ENCODE measurements at regions not wholly inside any gene's neighbourhood (a gene's known extent, or its start where the extent isn't known, plus 50 kb on each side); places are given as distances from the start of the nearest gene placed in this dataset.

DNA sequence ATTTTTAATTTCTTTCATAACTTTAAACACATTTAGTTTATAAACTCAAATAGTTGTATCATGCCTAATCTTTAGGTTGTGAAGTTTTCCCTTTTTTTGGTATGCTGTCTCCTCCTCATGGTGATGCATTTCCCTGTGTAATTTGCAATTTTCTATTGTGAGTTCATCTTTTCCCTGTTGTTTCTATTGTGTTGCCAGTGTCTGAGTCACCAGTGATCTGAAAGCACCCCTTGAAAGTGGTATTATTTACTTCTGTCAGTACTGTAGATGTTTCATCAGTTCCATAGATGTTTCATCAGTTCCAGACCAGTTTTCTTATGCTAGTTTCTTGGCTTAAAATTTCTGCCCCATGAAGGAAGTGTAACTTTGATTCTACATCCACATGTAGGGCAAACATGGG lies 80.6 kb downstream of the OXSM start:
- ChIA-PET POLR2A (no interaction called here), CTCF (interaction anchor here (1.0 kb wide), 1 partner anchor 13 kb away, joined by 3 read pairs; no protein-coding TSS in a partner anchor)
- Histone ChIP-seq H3K36me3 (ENCODE audit: control insufficient read depth in 2 of 3, insufficient read depth in 3 of 3, low read length in 3 of 3) (no peaks in the 10 kb centered on the region), H3K4me3 (ENCODE audit: low read length) (no peak overlapping the region), H3K27ac (ENCODE audit: low read depth, low read length) (no peak overlapping the region), H3K9me3 (ENCODE audit: control insufficient read depth in 2 of 3, low read length in 3 of 3) (no peaks in the 10 kb centered on the region), H3K4me1 (ENCODE audit: control insufficient read depth in 2 of 2, insufficient read depth in 2 of 2, low read length in 2 of 2) (no peaks in the 10 kb centered on the region), H3K27me3 (ENCODE audit: control insufficient read depth in 2 of 2, insufficient read depth in 2 of 2, low read length in 2 of 2) (no peaks in the 10 kb centered on the region)
- peaks cover 0 to 4% (median 3%) of the 10 kb centered on the region in 5 donors for H3K36me3 Mint-ChIP-seq
- peaks cover 0 to 2% (median 0%) of the 10 kb centered on the region in 7 donors for H3K4me1 Mint-ChIP-seq
- H3K27me3 Mint-ChIP-seq: peaks cover 0 to 4% (median 0%) of the 10 kb centered on the region in 5 donors
- peaks cover 0 to 12% (median 0%) of the 10 kb centered on the region in 11 donors for H3K9me3 Mint-ChIP-seq
- intact Hi-C loops (cut with micrococcal nuclease): no loop called here
- DNase-seq (no peak), ATAC-seq (no peak)
- H3K27ac Mint-ChIP-seq: no peak overlapping the region
- no peak overlapping the region for H3K4me3 Mint-ChIP-seq

DNA sequence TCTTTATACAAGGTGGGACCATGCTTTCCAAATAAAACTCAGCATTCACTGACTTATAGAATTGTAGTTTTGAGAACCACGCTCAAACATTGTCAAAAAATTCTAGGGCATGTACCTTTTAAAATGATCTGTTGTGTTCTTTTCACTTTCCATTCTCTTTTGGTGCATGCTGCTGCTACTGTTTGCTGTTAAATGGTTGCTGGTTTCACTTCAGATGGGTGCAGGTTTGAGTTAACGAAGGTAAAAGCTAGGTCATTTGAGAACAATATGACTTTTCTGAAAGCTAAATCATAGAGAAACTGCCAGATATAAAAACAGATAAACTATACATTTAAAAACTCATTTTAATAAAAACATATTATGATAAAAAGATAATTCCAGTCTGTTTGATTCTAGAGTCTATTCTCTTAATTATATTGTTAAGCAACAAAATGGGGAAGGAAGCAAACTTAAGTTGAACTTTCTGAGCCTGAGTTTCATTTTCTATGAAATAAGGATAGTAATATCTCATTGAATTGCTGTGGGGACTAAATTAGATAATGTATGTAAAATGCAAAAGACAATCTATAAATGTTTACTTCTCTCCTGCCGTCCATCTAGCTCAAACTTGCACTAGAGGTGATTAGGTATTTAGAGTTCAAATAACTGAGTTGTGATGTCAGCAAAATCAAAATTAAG lies 82.4 kb downstream of the OXSM start:
- Mint-ChIP-seq H3K4me1 (peaks cover 0 to 2% (median 0%) of the 10 kb centered on the region in 7 donors), H3K4me3 (no peak overlapping the region), H3K27ac (no peak overlapping the region), H3K27me3 (peaks cover 0 to 8% (median 0%) of the 10 kb centered on the region in 5 donors), H3K9me3 (peaks cover 0 to 12% (median 0%) of the 10 kb centered on the region in 11 donors), H3K36me3 (peaks cover 0 to 4% (median 3%) of the 10 kb centered on the region in 5 donors)
- intact Hi-C loops (cut with micrococcal nuclease): no loop called here
- no peak overlapping the region for H3K4me3 ChIP-seq (ENCODE audit: low read length)
- no peak for DNase-seq
- no peak overlapping the region for H3K27ac ChIP-seq (ENCODE audit: low read depth, low read length)
- ChIA-PET POLR2A (no interaction called here), CTCF (no interaction called here)
- no peaks in the 10 kb centered on the region for H3K4me1 ChIP-seq (ENCODE audit: control insufficient read depth in 2 of 2, insufficient read depth in 2 of 2, low read length in 2 of 2)
- ATAC-seq: no peak
- no peaks in the 10 kb centered on the region for H3K36me3 ChIP-seq (ENCODE audit: control insufficient read depth in 2 of 3, insufficient read depth in 3 of 3, low read length in 3 of 3)
- H3K27me3 ChIP-seq (ENCODE audit: control insufficient read depth in 2 of 2, insufficient read depth in 2 of 2, low read length in 2 of 2): no peaks in the 10 kb centered on the region
- H3K9me3 ChIP-seq (ENCODE audit: control insufficient read depth in 2 of 3, low read length in 3 of 3): no peaks in the 10 kb centered on the region

DNA sequence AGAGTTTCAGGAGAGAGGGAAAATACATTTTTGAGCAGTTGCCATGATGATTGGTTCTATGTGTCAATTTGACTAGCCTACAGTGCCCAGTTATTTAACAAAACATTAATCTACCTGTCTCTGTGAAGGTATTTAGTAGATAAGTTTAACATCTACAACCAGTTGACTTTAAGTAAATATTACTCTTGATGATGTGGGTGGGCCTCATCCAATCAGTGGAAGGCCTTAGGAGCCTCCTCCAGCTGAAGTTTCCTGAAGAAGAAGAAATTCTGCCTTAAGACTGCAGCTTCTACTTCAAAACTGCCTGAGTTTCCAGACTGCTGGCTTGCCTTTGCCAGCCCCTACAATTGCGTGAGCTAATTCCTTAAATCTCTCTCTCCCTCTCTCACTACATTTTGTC lies 93.6 kb downstream of the OXSM start:
- intact Hi-C loops (cut with micrococcal nuclease): no loop called here
- Mint-ChIP-seq H3K4me3 (no peak overlapping the region), H3K36me3 (no peaks in the 10 kb centered on the region), H3K4me1 (no peaks in the 10 kb centered on the region), H3K27ac (no peak overlapping the region), H3K9me3 (peaks cover 0 to 4% (median 0%) of the 10 kb centered on the region in 11 donors), H3K27me3 (peaks cover 0 to 17% (median 0%) of the 10 kb centered on the region in 5 donors)
- no peak overlapping the region for H3K27ac ChIP-seq (ENCODE audit: low read depth, low read length)
- no peak overlapping the region for H3K4me3 ChIP-seq (ENCODE audit: low read length)
- POLR2A ChIA-PET: no interaction called here
- DNase-seq: no peak
- H3K9me3 ChIP-seq (ENCODE audit: control insufficient read depth in 2 of 3, low read length in 3 of 3): no peaks in the 10 kb centered on the region
- no peak for ATAC-seq
- CTCF ChIA-PET: no interaction called here
- no peaks in the 10 kb centered on the region for H3K4me1 ChIP-seq (ENCODE audit: control insufficient read depth in 2 of 2, insufficient read depth in 2 of 2, low read length in 2 of 2)
- no peaks in the 10 kb centered on the region for H3K36me3 ChIP-seq (ENCODE audit: control insufficient read depth in 2 of 3, insufficient read depth in 3 of 3, low read length in 3 of 3)
- H3K27me3 ChIP-seq (ENCODE audit: control insufficient read depth in 2 of 2, insufficient read depth in 2 of 2, low read length in 2 of 2): no peaks in the 10 kb centered on the region

DNA sequence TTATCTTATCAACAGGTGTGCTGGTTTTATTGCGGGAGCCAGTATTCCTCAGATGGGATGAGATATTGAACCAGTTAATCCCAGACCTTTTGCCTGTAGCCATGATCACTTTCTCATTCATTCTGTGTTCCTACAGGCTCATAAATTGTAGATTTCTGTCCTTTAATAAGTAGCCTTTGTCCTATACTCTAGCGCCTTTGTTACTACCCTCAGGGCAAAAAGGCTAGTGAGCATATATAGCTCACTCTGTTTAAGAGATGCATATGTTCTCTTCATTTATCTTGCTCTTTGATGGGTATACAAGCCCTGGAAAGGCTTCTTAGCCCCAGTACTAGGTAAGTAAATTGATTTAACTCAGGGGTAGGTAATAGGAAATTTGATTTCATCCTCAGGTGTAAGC lies 95.1 kb downstream of the OXSM start:
- DNase-seq: no peak
- no peaks in the 10 kb centered on the region for H3K36me3 ChIP-seq (ENCODE audit: control insufficient read depth in 2 of 3, insufficient read depth in 3 of 3, low read length in 3 of 3)
- H3K27me3 Mint-ChIP-seq: peaks cover 0 to 17% (median 0%) of the 10 kb centered on the region in 5 donors
- no peaks in the 10 kb centered on the region for H3K27me3 ChIP-seq (ENCODE audit: control insufficient read depth in 2 of 2, insufficient read depth in 2 of 2, low read length in 2 of 2)
- no peak for ATAC-seq
- peaks cover 0 to 4% (median 0%) of the 10 kb centered on the region in 11 donors for H3K9me3 Mint-ChIP-seq
- intact Hi-C loops (cut with micrococcal nuclease): no loop called here
- H3K27ac ChIP-seq (ENCODE audit: low read depth, low read length): no peak overlapping the region
- H3K4me3 ChIP-seq (ENCODE audit: low read length): no peak overlapping the region
- H3K4me1 ChIP-seq (ENCODE audit: control insufficient read depth in 2 of 2, insufficient read depth in 2 of 2, low read length in 2 of 2): no peaks in the 10 kb centered on the region
- ChIA-PET POLR2A (no interaction called here), CTCF (no interaction called here)
- no peak overlapping the region for H3K27ac Mint-ChIP-seq
- H3K4me3 Mint-ChIP-seq: no peak overlapping the region
- no peaks in the 10 kb centered on the region for H3K4me1 Mint-ChIP-seq
- H3K36me3 Mint-ChIP-seq: no peaks in the 10 kb centered on the region
- H3K9me3 ChIP-seq (ENCODE audit: control insufficient read depth in 2 of 3, low read length in 3 of 3): no peaks in the 10 kb centered on the region

DNA sequence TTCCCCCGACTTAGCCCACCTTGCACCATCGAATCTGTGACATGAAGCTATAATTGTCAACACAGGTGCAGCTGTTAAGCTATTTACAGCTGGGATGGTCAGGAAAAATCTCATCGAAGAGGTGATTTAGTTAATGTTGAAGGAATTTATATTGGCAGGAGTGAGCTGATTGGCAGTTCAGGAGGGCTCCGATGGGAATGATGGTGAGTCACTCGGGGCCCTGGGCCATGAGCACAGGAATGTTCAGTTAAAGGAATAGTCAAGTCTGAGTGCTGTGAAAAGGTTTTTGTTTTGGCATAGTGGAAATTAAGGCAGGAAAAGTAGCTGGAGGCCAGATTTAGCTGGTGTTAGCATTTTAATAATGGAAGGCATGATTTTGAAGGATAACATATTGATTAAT lies 95.7 kb downstream of the OXSM start:
- H3K36me3 Mint-ChIP-seq: no peaks in the 10 kb centered on the region
- no peaks in the 10 kb centered on the region for H3K4me1 ChIP-seq (ENCODE audit: control insufficient read depth in 2 of 2, insufficient read depth in 2 of 2, low read length in 2 of 2)
- ChIA-PET POLR2A (no interaction called here), CTCF (no interaction called here)
- H3K27me3 ChIP-seq (ENCODE audit: control insufficient read depth in 2 of 2, insufficient read depth in 2 of 2, low read length in 2 of 2): no peaks in the 10 kb centered on the region
- H3K27me3 Mint-ChIP-seq: peaks cover 0 to 17% (median 0%) of the 10 kb centered on the region in 5 donors
- no peaks in the 10 kb centered on the region for H3K36me3 ChIP-seq (ENCODE audit: control insufficient read depth in 2 of 3, insufficient read depth in 3 of 3, low read length in 3 of 3)
- peaks cover 0 to 4% (median 0%) of the 10 kb centered on the region in 11 donors for H3K9me3 Mint-ChIP-seq
- no peak overlapping the region for H3K4me3 ChIP-seq (ENCODE audit: low read length)
- no peak for ATAC-seq
- no peak overlapping the region for H3K27ac Mint-ChIP-seq
- no peaks in the 10 kb centered on the region for H3K4me1 Mint-ChIP-seq
- no peaks in the 10 kb centered on the region for H3K9me3 ChIP-seq (ENCODE audit: control insufficient read depth in 2 of 3, low read length in 3 of 3)
- no peak overlapping the region for H3K27ac ChIP-seq (ENCODE audit: low read depth, low read length)
- no peak overlapping the region for H3K4me3 Mint-ChIP-seq
- no peak for DNase-seq
- intact Hi-C loops (cut with micrococcal nuclease): no loop called here

DNA sequence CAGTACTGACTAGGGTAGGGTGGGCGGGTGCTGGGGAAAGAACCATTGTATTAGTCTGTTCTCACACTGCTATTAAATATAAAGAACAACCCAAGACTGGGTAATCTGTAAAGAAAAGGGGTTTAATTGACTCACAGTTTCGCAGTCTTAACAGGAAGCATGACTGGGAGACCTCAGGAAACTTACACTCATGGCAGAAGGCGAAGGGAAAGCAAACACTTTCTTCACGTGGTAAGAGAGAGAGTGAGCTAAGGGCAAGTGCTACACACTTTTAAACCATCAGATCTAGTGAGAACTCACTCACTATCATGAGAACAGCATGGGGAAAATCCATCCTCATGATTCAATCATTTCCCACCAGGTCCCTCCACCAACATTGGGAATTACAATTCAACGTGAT lies 98.0 kb downstream of the OXSM start:
- H3K9me3 ChIP-seq (ENCODE audit: control insufficient read depth in 2 of 3, low read length in 3 of 3): no peaks in the 10 kb centered on the region
- Mint-ChIP-seq H3K27me3 (peaks cover 0 to 17% (median 0%) of the 10 kb centered on the region in 5 donors), H3K4me3 (no peak overlapping the region), H3K9me3 (peaks cover 0 to 4% (median 0%) of the 10 kb centered on the region in 11 donors), H3K36me3 (no peaks in the 10 kb centered on the region), H3K27ac (peak overlapping the region in 1 of 9 donors; percentile 48), H3K4me1 (no peaks in the 10 kb centered on the region)
- CTCF ChIA-PET: no interaction called here
- no peaks in the 10 kb centered on the region for H3K4me1 ChIP-seq (ENCODE audit: control insufficient read depth in 2 of 2, insufficient read depth in 2 of 2, low read length in 2 of 2)
- DNase-seq (no peak), ATAC-seq (no peak)
- POLR2A ChIA-PET: no interaction called here
- no peaks in the 10 kb centered on the region for H3K36me3 ChIP-seq (ENCODE audit: control insufficient read depth in 2 of 3, insufficient read depth in 3 of 3, low read length in 3 of 3)
- H3K27me3 ChIP-seq (ENCODE audit: control insufficient read depth in 2 of 2, insufficient read depth in 2 of 2, low read length in 2 of 2): no peaks in the 10 kb centered on the region
- intact Hi-C loops (cut with micrococcal nuclease): no loop called here
- no peak overlapping the region for H3K4me3 ChIP-seq (ENCODE audit: low read length)
- H3K27ac ChIP-seq (ENCODE audit: low read depth, low read length): no peak overlapping the region

DNA sequence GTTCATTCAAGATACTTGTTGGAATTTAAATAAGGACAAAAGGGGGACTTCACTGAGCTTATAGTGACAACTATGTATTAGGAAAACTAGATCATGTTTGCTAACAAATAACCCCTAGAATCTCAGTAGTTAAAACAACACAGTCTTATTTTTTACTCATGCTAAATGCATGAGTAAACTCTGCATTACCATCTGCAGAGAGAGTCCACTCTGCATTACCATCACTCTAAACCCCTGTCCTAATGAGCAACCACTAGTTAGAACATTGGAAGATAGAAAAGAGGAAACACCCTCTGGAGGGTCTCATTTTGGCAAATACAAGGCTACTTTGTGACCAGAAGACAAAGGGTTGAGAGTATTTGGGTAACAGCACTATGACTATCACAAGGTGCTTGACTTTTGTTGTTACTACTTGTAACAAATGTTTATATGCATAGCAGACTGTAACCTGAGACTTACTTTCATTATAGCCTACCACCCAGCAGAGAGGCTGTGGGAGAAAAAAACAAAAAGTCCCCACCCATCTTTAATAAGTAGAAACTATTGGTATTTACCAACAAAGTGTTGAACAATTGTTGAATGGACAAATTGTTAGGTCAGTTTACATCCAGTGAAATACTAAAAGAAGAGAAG lies 99.1 kb downstream of the OXSM start:
- no peak for ATAC-seq
- no peak overlapping the region for H3K27ac Mint-ChIP-seq

More for the DNA sequence above, 99.1 kb downstream of the OXSM start:
- Mint-ChIP-seq H3K4me1 (no peaks in the 10 kb centered on the region), H3K27me3 (peaks cover 0 to 17% (median 0%) of the 10 kb centered on the region in 5 donors), H3K9me3 (peaks cover 0 to 4% (median 0%) of the 10 kb centered on the region in 11 donors), H3K4me3 (no peak overlapping the region), H3K36me3 (no peaks in the 10 kb centered on the region)
- no peaks in the 10 kb centered on the region for H3K27me3 ChIP-seq (ENCODE audit: control insufficient read depth in 2 of 2, insufficient read depth in 2 of 2, low read length in 2 of 2)
- no peaks in the 10 kb centered on the region for H3K9me3 ChIP-seq (ENCODE audit: control insufficient read depth in 2 of 3, low read length in 3 of 3)
- H3K27ac ChIP-seq (ENCODE audit: low read depth, low read length): no peak overlapping the region
- CTCF ChIA-PET: no interaction called here
- H3K36me3 ChIP-seq (ENCODE audit: control insufficient read depth in 2 of 3, insufficient read depth in 3 of 3, low read length in 3 of 3): no peaks in the 10 kb centered on the region
- POLR2A ChIA-PET: no interaction called here
- no peaks in the 10 kb centered on the region for H3K4me1 ChIP-seq (ENCODE audit: control insufficient read depth in 2 of 2, insufficient read depth in 2 of 2, low read length in 2 of 2)
- no peak for DNase-seq
- H3K4me3 ChIP-seq (ENCODE audit: low read length): no peak overlapping the region
- intact Hi-C loops (cut with micrococcal nuclease): no loop called here
